Right lobe of liver (tissue), 6 donors: ENCODE measurements at regions not wholly inside any gene's neighbourhood (a gene's known extent, or its start where the extent isn't known, plus 50 kb on each side); places are given as distances from the start of the nearest gene placed in this dataset.

ENCODE experiments used
- ATAC-seq, 4 donors: fragments of 200-7000 bp; cut with Tn5 transposase; one replicate each; pipeline ENCODE4 v1.9.1; 2020; ENCODE audit warnings: mild to moderate bottlenecking in 4 of 4, moderate library complexity in 4 of 4
- DNase-seq, 3 donors: peaks; one replicate each; pipeline ENCODE4 v3.0.0-alpha.2; 2020
- H3K27ac ChIP-seq, 3 donors: fragments of 200-600 bp; one replicate each; pipeline ENCODE4 v1.8.0; 2022
- H3K27me3 ChIP-seq, 2 donors: fragments of 200-600 bp; one replicate each; pipeline ENCODE4 v1.8.0; 2022
- H3K36me3 ChIP-seq, 4 donors: fragments of 200-600 bp; sonication (generic) in 1 of 4; one replicate each; pipeline versions ENCODE4 v1.5.1 to v1.8.0; 2017 to 2022; ENCODE audit warnings: control low read depth in 1 of 4
- H3K4me1 ChIP-seq, 4 donors: fragments of 200-600 bp; sonication (generic) in 1 of 4; one replicate each; pipeline versions ENCODE4 v1.5.1 to v1.8.0; 2017 to 2022; ENCODE audit warnings: control low read depth in 1 of 4
- H3K4me3 ChIP-seq, 3 donors: fragments of 200-600 bp; one replicate each; pipeline ENCODE4 v1.8.0; 2022
- H3K9me3 ChIP-seq, 4 donors: fragments of 200-600 bp; sonication (generic) in 1 of 4; one replicate each; pipeline versions ENCODE4 v1.5.1 to v1.8.0; 2017 to 2022; ENCODE audit warnings: control low read depth in 1 of 4
- CTCF ChIP-seq, 4 donors: fragments of 200-600 bp in 3 of 4; fragments of 450-650 bp in 1 of 4; IDR thresholded peaks; one replicate each; pipeline versions ENCODE4 v1.5.1 to v1.8.0; 2016 to 2022; ENCODE audit warnings: antibody characterized with exemption in 4 of 4, mild to moderate bottlenecking in 2 of 4
- POLR2A ChIP-seq: fragments of 450-650 bp; IDR thresholded peaks from one replicate; pipeline ENCODE4 v1.6.1; 2017; ENCODE audit warnings: antibody characterized with exemption, mild to moderate bottlenecking
- WGBS: methylation state at CpG from one replicate; pipeline ENCODE4 v1.1.6; 2018; ENCODE audit warnings: low coverage, low lambda C conversion rate; ENCODE audit not compliant: insufficient coverage; ENCODE audit errors: missing lambda C conversion rate; 5-methylcytosine and 5-hydroxymethylcytosine counted together
- intact Hi-C, 2 donors: fragments of 100-400 bp; cut with DNase I; formaldehyde crosslinking; loops; one replicate each; pipeline versions ENCODE4 v1.11.2 to v1.14.1; 2022
- donor health status: DM: no; HTN: yes; CAD: no.
- donor health status: DM: no; HTN: no; CAD: no.
- donor health status: DM: no; HTN: no; CAD: no.
- donor health status: DM: no; HTN: yes; CAD: no.
- donor health status: DM: no; HTN: yes; CAD: no.

GRCh38 chr3:104787306-104787705 is 579.4 kb upstream of the ALCAM start:
- Histone ChIP-seq H3K27me3 (no peaks in the 10 kb centered on the region), H3K27ac (no peak overlapping the region), H3K9me3 (no peaks in the 10 kb centered on the region), H3K4me3 (no peak overlapping the region), H3K4me1 (no peaks in the 10 kb centered on the region), H3K36me3 (no peaks in the 10 kb centered on the region)
- TF ChIP-seq POLR2A (no peak), CTCF (IDR thresholded peaks at IDR 0.05) (no peak)
- ATAC-seq (no peak), DNase-seq (no peak)
- intact Hi-C loops = no loop called here

DNA sequence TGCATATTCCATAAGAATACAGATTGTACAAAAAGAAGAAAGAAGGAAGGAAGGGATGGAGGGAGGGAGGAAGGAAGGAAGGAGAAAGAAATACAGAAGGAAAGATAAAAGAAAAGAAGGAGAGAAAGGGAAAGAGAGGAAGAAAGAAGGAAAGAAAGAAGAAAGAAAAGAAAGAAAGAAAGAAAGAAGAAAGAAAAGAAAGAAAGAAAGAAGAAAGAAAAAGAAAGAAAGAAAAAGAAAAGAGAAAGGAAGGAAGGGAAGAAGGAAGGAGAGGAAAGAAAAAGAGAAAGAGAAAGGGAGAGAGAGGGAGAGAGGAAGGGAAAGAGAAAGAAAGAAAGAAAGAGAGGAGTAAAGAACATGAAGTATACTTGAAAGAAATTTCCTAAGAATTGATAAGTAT is 577.9 kb upstream of the ALCAM start:
- Histone ChIP-seq H3K4me3 (no peak overlapping the region), H3K27ac (no peak overlapping the region), H3K4me1 (no peaks in the 10 kb centered on the region), H3K36me3 (no peaks in the 10 kb centered on the region), H3K27me3 (no peaks in the 10 kb centered on the region), H3K9me3 (no peaks in the 10 kb centered on the region)
- DNase-seq (no peak), ATAC-seq (no peak)
- TF ChIP-seq POLR2A (no peak), CTCF (IDR thresholded peaks at IDR 0.05) (no peak)
- intact Hi-C loops = no loop called here

- no peak for TF ChIP-seq POLR2A
- no peak for TF ChIP-seq CTCF (IDR thresholded peaks at IDR 0.05)
- Histone ChIP-seq H3K4me3 (no peak overlapping the region), H3K4me1 (no peaks in the 10 kb centered on the region), H3K9me3 (no peaks in the 10 kb centered on the region), H3K27ac (no peak overlapping the region), H3K36me3 (no peaks in the 10 kb centered on the region), H3K27me3 (no peaks in the 10 kb centered on the region)
- DNase-seq = no peak
- WGBS = 0% methylated on average over 1 of the region's 1 CpG
- ATAC-seq = no peak
- intact Hi-C loops = no loop called here
Observed at GRCh38 chr3:104791331-104791730, 575.4 kb upstream of the ALCAM start.

DNA sequence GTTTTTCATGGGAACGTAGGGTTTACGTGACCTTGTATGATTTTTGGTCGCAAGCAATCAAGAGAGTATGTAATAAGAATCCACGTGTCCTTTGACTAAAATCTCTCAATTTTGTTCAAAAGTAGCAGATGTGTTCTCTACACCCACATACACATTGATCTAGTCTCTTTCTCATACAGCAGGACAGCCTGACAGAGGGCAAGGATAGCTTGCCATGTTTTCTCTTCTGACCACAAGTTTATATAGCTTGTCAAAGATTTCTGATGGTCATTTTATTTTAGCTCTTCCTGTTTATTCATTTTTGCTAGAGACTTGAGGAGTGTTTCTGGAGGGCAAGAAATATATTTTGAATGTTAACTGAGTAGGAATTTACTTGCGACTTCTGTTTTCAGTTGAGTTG is 570.2 kb upstream of the ALCAM start:
- Histone ChIP-seq H3K9me3 (no peaks in the 10 kb centered on the region), H3K4me1 (no peaks in the 10 kb centered on the region), H3K4me3 (no peak overlapping the region), H3K36me3 (no peaks in the 10 kb centered on the region), H3K27me3 (no peaks in the 10 kb centered on the region), H3K27ac (no peak overlapping the region)
- TF ChIP-seq CTCF (IDR thresholded peaks at IDR 0.05) (no peak), POLR2A (no peak)
- intact Hi-C loops = no loop called here
- DNase-seq = no peak
- ATAC-seq = no peak
- WGBS = 82% methylated on average over 5 of the region's 5 CpGs

DNA sequence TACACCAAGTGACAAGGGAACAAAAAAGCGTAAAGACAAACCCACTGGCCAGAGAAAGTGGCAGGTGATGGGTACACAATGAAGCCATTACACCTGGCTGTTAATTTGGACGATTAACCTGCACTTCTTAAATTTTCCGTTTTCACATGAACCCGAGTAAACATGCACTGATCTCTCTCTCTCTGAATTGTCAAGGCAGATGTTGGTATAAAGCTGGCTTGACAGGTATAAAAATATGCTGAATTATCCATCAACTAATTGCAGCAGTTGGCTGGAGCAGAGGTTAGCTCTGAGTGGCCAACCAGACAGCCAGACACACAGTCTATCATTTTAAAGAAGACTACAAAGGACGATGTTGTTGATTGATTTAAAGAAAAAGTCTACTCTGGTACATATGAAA is 561.7 kb upstream of the ALCAM start:
- H3K4me3 ChIP-seq = no peak overlapping the region
- TF ChIP-seq CTCF (IDR thresholded peaks at IDR 0.05) = no peak
- TF ChIP-seq POLR2A = no peak
- DNase-seq (no peak), ATAC-seq (no peak)
- H3K9me3 ChIP-seq = no peaks in the 10 kb centered on the region
- 55% methylated on average over 5 of the region's 5 CpGs for WGBS
- no peaks in the 10 kb centered on the region for H3K4me1 ChIP-seq
- H3K27ac ChIP-seq = no peak overlapping the region
- no peaks in the 10 kb centered on the region for H3K36me3 ChIP-seq
- H3K27me3 ChIP-seq = no peaks in the 10 kb centered on the region
- intact Hi-C loops = no loop called here
